GM21717 (cell line): ENCODE measurements at regions not wholly inside any gene's neighbourhood (a gene's known extent, or its start where the extent isn't known, plus 50 kb on each side); places are given as distances from the start of the nearest gene placed in this dataset.

Experiments
- ATAC-seq: cut with Tn5 transposase; IDR thresholded peaks from one replicate; pipeline ENCODE4 v1.9.1; 2021; ENCODE audit warnings: mild to moderate bottlenecking, moderate library complexity; ENCODE audit not compliant: unreplicated experiment

- no peak for ATAC-seq
Observed at GRCh38 chr7:88358526-88358838, 51.8 kb upstream of the STEAP4 start.

- peak; percentile 70 for ATAC-seq
Observed at GRCh38 chr7:88357781-88358525, 51.3 kb upstream of the STEAP4 start.

DNA sequence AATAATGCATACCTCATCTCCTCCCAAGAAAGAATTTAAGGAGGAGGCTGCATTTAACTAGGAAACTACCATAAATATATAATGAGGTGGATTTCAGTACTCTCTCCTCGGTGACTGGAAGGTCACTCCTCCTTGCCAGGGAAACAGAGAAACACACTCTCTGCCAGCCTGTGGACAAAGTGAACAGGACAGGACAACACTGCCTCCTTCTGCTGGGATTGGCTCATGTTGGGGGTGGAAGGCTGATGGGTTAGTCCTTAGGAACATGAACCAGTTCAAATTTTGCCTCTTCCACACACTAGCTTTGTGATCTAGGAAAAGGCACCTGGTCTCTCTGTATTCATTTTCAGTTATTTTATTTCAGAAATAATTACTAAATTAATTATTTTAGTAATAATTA is 50.6 kb upstream of the STEAP4 start:
- ATAC-seq: no peak
